SK-N-SH (cell line): ENCODE measurements at regions not wholly inside any gene's neighbourhood (a gene's known extent, or its start where the extent isn't known, plus 50 kb on each side); places are given as distances from the start of the nearest gene placed in this dataset.

ENCODE experiments used
- CTCF ChIA-PET: fragments of 300-600, 350-600 bp; formaldehyde crosslinking; extraction: SDS; loops from one replicate; lab custom pipeline; 2021; lab: Yijun Ruan, JAX
- POLR2A ChIA-PET: fragments of 350-600 bp; sonication (Branson Sonifier 250); formaldehyde crosslinking; extraction: SDS; loops from one replicate; lab custom pipeline; 2020; ENCODE audit warnings: antibody characterized with exemption, inconsistent platforms; lab: Yijun Ruan, JAX
- DNase-seq: peaks from one replicate; pipeline ENCODE4 v3.0.0; 2012
- H2AFZ ChIP-seq: fragments of 200-600 bp; sonication (generic); 2 replicates; pipeline ENCODE4 v1.8.1; 2016; ENCODE audit warnings: antibody characterized with exemption, mild to moderate bottlenecking, low read depth
- H3F3A ChIP-seq: fragments of 200-600 bp; sonication (generic); replicated peaks from 2 replicates; pipeline ENCODE3; 2016; ENCODE audit warnings: antibody characterized with exemption, mild to moderate bottlenecking; ENCODE audit not compliant: insufficient read depth
- H3K27ac ChIP-seq, 2 experiments: fragments of 200-500 bp in 1 of 2; fragments of 200-600 bp in 1 of 2; sonication (Bioruptor generic) in 1 of 2; sonication (generic), shearing (Covaris generic) in 1 of 2; 2 replicates each; pipeline versions ENCODE4 v1.5.1 to v1.6.1; 2014 to 2016; ENCODE audit warnings: low read depth in 2 of 2, inconsistent platforms in 1 of 2, low read length in 1 of 2, mild to moderate bottlenecking in 1 of 2, mixed read lengths in 1 of 2
- H3K27me3 ChIP-seq: fragments of 200-600 bp; sonication (generic), shearing (Covaris generic); 2 replicates; pipeline ENCODE4 v1.6.1; 2016; ENCODE audit warnings: mixed run types; ENCODE audit not compliant: insufficient read depth
- H3K36me3 ChIP-seq, 2 experiments: fragments of 200-500 bp in 1 of 2; fragments of 200-600 bp in 1 of 2; sonication (Bioruptor generic) in 1 of 2; sonication (generic) in 1 of 2; replicated peaks in 1 of 2; 2 replicates each; pipeline versions ENCODE3 to v1.5.1; 2014 to 2016; ENCODE audit warnings: low read length in 1 of 2, mild to moderate bottlenecking in 1 of 2; ENCODE audit not compliant: insufficient read depth in 2 of 2, control insufficient read depth in 1 of 2
- H3K4me1 ChIP-seq, 2 experiments: fragments of 200-500 bp in 1 of 2; fragments of 200-600 bp in 1 of 2; sonication (Bioruptor generic) in 1 of 2; sonication (generic), shearing (Covaris generic) in 1 of 2; 2 replicates each; pipeline versions ENCODE4 v1.5.1 to v1.6.1; 2014 to 2016; ENCODE audit warnings: low read depth in 1 of 2, low read length in 1 of 2, mixed run types in 1 of 2; ENCODE audit not compliant: insufficient read depth in 2 of 2, control insufficient read depth in 1 of 2
- H3K4me2 ChIP-seq: fragments of 200-600 bp; sonication (generic), shearing (Covaris generic); 2 replicates; pipeline ENCODE4 v1.6.1; 2017; ENCODE audit warnings: mixed run types
- H3K4me3 ChIP-seq, 2 experiments: fragments of 200-500 bp in 1 of 2; fragments of 200-600 bp in 1 of 2; sonication (Bioruptor generic) in 1 of 2; sonication (generic), shearing (Covaris generic) in 1 of 2; 2 replicates each; pipeline versions ENCODE4 v1.5.1 to v1.8.1; 2014 to 2016; ENCODE audit warnings: low read depth in 2 of 2, inconsistent platforms in 1 of 2, low read length in 1 of 2, mild to moderate bottlenecking in 1 of 2, mixed read lengths in 1 of 2, moderate library complexity in 1 of 2
- H3K79me2 ChIP-seq: fragments of 200-600 bp; sonication (generic); 2 replicates; pipeline ENCODE4 v1.8.1; 2017; ENCODE audit warnings: mild to moderate bottlenecking; ENCODE audit not compliant: insufficient read depth
- H3K9ac ChIP-seq: fragments of 200-600 bp; sonication (generic); 2 replicates; pipeline ENCODE4 v1.6.1; 2017; ENCODE audit warnings: mixed run types
- H3K9me2 ChIP-seq: fragments of 200-600 bp; sonication (generic); 2 replicates; pipeline ENCODE4 v1.6.1; 2017; ENCODE audit warnings: mixed run types
- H3K9me3 ChIP-seq: fragments of 200-600 bp; sonication (generic); 2 replicates; pipeline ENCODE4 v1.6.1; 2017; ENCODE audit warnings: mixed run types, mild to moderate bottlenecking, moderate library complexity
- H4K20me1 ChIP-seq: fragments of 200-600 bp; sonication (generic); 2 replicates; pipeline ENCODE4 v1.6.1; 2017; ENCODE audit warnings: mild to moderate bottlenecking, mixed run types; ENCODE audit not compliant: insufficient read depth
- CHD2 ChIP-seq: fragments of 150-350 bp; IDR thresholded peaks from 2 replicates; pipeline ENCODE4 v1.6.1; 2018; ENCODE audit warnings: low read length; ENCODE audit not compliant: partially characterized antibody
- ELF1 ChIP-seq: IDR thresholded peaks from 2 replicates; pipeline ENCODE4 v1.4.0; 2012
- EZH2phosphoT487 ChIP-seq: fragments of 200-600 bp; sonication (generic); IDR thresholded peaks from 2 replicates; pipeline ENCODE4 v1.6.1; 2017; ENCODE audit warnings: low read depth, mixed run types, mild to moderate bottlenecking, antibody characterized with exemption, moderate library complexity, borderline replicate concordance
- FOSL2 ChIP-seq: IDR thresholded peaks from 2 replicates; pipeline ENCODE4 v1.4.0; 2012; ENCODE audit warnings: low read depth, mild to moderate bottlenecking, moderate library complexity, borderline replicate concordance
- FOXJ3 ChIP-seq: sonication (generic); formaldehyde crosslinking; IDR thresholded peaks from 2 replicates; pipeline ENCODE4 v1.5.1; 2020; ENCODE audit warnings: mild to moderate bottlenecking, missing genetic modification reagents
- GABPA ChIP-seq: IDR thresholded peaks from 2 replicates; pipeline ENCODE4 v1.4.0; 2012; ENCODE audit warnings: low read depth, mild to moderate bottlenecking
- MEF2A ChIP-seq: IDR thresholded peaks from 2 replicates; pipeline ENCODE4 v1.4.0; 2012; ENCODE audit warnings: low read depth, borderline replicate concordance
- NFIC ChIP-seq: IDR thresholded peaks from 2 replicates; pipeline ENCODE4 v1.4.0; 2012; ENCODE audit warnings: borderline replicate concordance
- PBX3 ChIP-seq: IDR thresholded peaks from 2 replicates; pipeline ENCODE4; 2012
- RCOR1 ChIP-seq: fragments of 150-350 bp; IDR thresholded peaks from 2 replicates; pipeline ENCODE4 v1.6.1; 2017; ENCODE audit warnings: antibody characterized with exemption, low read length
- SIN3A ChIP-seq: IDR thresholded peaks from 2 replicates; pipeline ENCODE4 v1.6.1; 2012; ENCODE audit warnings: low read depth, mild to moderate bottlenecking, low read length, moderate library complexity, borderline replicate concordance
- TAF1 ChIP-seq: IDR thresholded peaks from 2 replicates; pipeline ENCODE4 v1.6.1; 2012; ENCODE audit warnings: low read depth, mild to moderate bottlenecking, low read length, moderate library complexity, borderline replicate concordance
- TCF12 ChIP-seq: IDR thresholded peaks from 2 replicates; pipeline ENCODE4 v1.4.0; 2012
- TEAD4 ChIP-seq: IDR thresholded peaks from 2 replicates; pipeline ENCODE4 v1.4.0; 2012; ENCODE audit warnings: mild to moderate bottlenecking, borderline replicate concordance; ENCODE audit not compliant: insufficient read depth
- YY1 ChIP-seq: IDR thresholded peaks from 2 replicates; pipeline ENCODE4 v1.4.0; 2012; ENCODE audit warnings: low read depth, mild to moderate bottlenecking
- ZBTB33 ChIP-seq: IDR thresholded peaks from 2 replicates; pipeline ENCODE4 v1.4.0; 2012; ENCODE audit warnings: low read depth, borderline replicate concordance
- whole genome bisulfite sequencing: methylation state at CpG from one replicate; pipeline ENCODE4 v1.1.6; 2017; ENCODE audit warnings: low lambda C conversion rate; 5-methylcytosine and 5-hydroxymethylcytosine counted together
- TF ChIP-seq, protein P1 (sequence below): fragments of 150-350 bp; IDR thresholded peaks from 2 replicates; pipeline ENCODE4 v1.6.1; 2017; ENCODE audit warnings: antibody characterized with exemption, low read length, low read depth, borderline replicate concordance
- TF ChIP-seq, protein P2 (sequence below): fragments of 200-600 bp; sonication (generic); IDR thresholded peaks from 2 replicates; pipeline ENCODE4 v1.6.1; 2017; ENCODE audit warnings: antibody characterized with exemption, mild to moderate bottlenecking, moderate library complexity
- TF ChIP-seq, protein P3 (sequence below): IDR thresholded peaks from 2 replicates; pipeline ENCODE4 v1.4.0; 2012; ENCODE audit warnings: low read depth, borderline replicate concordance

GRCh38 chr9:78133751-78134150 lies 102.1 kb upstream of the CEP78 start:
- no peak overlapping the region for H3K27ac ChIP-seq
- H3K4me1 ChIP-seq, result no peaks in the 10 kb centered on the region
- no peak overlapping the region for H3K9ac ChIP-seq
- no peaks in the 10 kb centered on the region for H3K79me2 ChIP-seq
- no peak overlapping the region for H3K4me3 ChIP-seq
- no peaks in the 10 kb centered on the region for H3K36me3 ChIP-seq
- H3K27me3 ChIP-seq, result no peaks in the 10 kb centered on the region
- no peak overlapping the region for H3K4me2 ChIP-seq
- no peak for DNase-seq
- H3K9me3 ChIP-seq, result no peaks in the 10 kb centered on the region
- no peak overlapping the region for H2AFZ ChIP-seq
- H3F3A ChIP-seq, result no peaks in the 10 kb centered on the region
- CTCF ChIA-PET, result interaction anchor here (1.5 kb wide), 1 partner anchor 12 kb away, joined by 3 read pairs; no protein-coding TSS in a partner anchor
- no peaks in the 10 kb centered on the region for H3K9me2 ChIP-seq
- WGBS, result 69% methylated on average over 1 of the region's 1 CpG
- TF ChIP-seq ELF1, result no peak
- no peak for TF ChIP-seq FOXJ3 (CRISPR knock-in tag)
- TF ChIP-seq MEF2A, result no peak
- no peak for TF ChIP-seq FOSL2
- no peak for TF ChIP-seq RCOR1
- TF ChIP-seq TEAD4, result no peak
- no peak for TF ChIP-seq SIN3A
- no peak for TF ChIP-seq ZBTB33
- TF ChIP-seq TCF12, result no peak
- TF ChIP-seq, protein P1, sequence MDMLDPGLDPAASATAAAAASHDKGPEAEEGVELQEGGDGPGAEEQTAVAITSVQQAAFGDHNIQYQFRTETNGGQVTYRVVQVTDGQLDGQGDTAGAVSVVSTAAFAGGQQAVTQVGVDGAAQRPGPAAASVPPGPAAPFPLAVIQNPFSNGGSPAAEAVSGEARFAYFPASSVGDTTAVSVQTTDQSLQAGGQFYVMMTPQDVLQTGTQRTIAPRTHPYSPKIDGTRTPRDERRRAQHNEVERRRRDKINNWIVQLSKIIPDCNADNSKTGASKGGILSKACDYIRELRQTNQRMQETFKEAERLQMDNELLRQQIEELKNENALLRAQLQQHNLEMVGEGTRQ, result no peak
- TF ChIP-seq CHD2, result no peak
- TF ChIP-seq NFIC, result no peak
- no peak for TF ChIP-seq YY1
- TF ChIP-seq, protein P2, sequence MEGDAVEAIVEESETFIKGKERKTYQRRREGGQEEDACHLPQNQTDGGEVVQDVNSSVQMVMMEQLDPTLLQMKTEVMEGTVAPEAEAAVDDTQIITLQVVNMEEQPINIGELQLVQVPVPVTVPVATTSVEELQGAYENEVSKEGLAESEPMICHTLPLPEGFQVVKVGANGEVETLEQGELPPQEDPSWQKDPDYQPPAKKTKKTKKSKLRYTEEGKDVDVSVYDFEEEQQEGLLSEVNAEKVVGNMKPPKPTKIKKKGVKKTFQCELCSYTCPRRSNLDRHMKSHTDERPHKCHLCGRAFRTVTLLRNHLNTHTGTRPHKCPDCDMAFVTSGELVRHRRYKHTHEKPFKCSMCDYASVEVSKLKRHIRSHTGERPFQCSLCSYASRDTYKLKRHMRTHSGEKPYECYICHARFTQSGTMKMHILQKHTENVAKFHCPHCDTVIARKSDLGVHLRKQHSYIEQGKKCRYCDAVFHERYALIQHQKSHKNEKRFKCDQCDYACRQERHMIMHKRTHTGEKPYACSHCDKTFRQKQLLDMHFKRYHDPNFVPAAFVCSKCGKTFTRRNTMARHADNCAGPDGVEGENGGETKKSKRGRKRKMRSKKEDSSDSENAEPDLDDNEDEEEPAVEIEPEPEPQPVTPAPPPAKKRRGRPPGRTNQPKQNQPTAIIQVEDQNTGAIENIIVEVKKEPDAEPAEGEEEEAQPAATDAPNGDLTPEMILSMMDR, result no peak
- no peak for TF ChIP-seq PBX3
- TF ChIP-seq, protein P3, sequence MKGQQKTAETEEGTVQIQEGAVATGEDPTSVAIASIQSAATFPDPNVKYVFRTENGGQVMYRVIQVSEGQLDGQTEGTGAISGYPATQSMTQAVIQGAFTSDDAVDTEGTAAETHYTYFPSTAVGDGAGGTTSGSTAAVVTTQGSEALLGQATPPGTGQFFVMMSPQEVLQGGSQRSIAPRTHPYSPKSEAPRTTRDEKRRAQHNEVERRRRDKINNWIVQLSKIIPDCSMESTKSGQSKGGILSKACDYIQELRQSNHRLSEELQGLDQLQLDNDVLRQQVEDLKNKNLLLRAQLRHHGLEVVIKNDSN, result no peak
- TF ChIP-seq EZH2phosphoT487, result no peak
- TF ChIP-seq GABPA, result no peak
- no peak for TF ChIP-seq TAF1
- TF ChIP-seq, all 33 proteins: peak for 0
- no peaks in the 10 kb centered on the region for H4K20me1 ChIP-seq
- POLR2A ChIA-PET, result no interaction called here
